Calu3 (cell line): ENCODE measurements at regions not wholly inside any gene's neighbourhood (a gene's known extent, or its start where the extent isn't known, plus 50 kb on each side); places are given as distances from the start of the nearest gene placed in this dataset.

Experiments
- BruUV-seq: library from RNA; stranded (reverse); fragments of 400-500 nt; replicated peaks from 2 replicates; lab custom pipeline; 2021; lab: Mats Ljungman, UMichigan
- CTCF ChIA-PET: fragments of 300-600 bp; sonication (Branson Sonifier 250); formaldehyde crosslinking; loops from one replicate; lab custom pipeline; 2022; ENCODE audit warnings: antibody characterized with exemption; lab: Charles Lee
- DNase-seq: peaks from one replicate; pipeline ENCODE4 v3.0.0; 2022
- H3K27ac Mint-ChIP-seq: one replicate; pipeline ENCODE4 v1.8.0; 2022; ENCODE audit warnings: mixed read lengths; ENCODE audit not compliant: unreplicated experiment
- H3K27me3 Mint-ChIP-seq: one replicate; pipeline ENCODE4 v1.8.0; 2022; ENCODE audit warnings: mixed read lengths; ENCODE audit not compliant: unreplicated experiment
- H3K36me3 Mint-ChIP-seq: one replicate; pipeline ENCODE4 v1.8.0; 2022; ENCODE audit warnings: mild to moderate bottlenecking, moderate library complexity, mixed read lengths; ENCODE audit not compliant: insufficient read depth, unreplicated experiment
- H3K4me1 Mint-ChIP-seq: one replicate; pipeline ENCODE4 v1.8.0; 2022; ENCODE audit warnings: mild to moderate bottlenecking, low read depth, mixed read lengths; ENCODE audit not compliant: unreplicated experiment
- H3K4me3 Mint-ChIP-seq: one replicate; pipeline ENCODE4 v1.8.0; 2022; ENCODE audit warnings: mild to moderate bottlenecking, low read depth, moderate library complexity, mixed read lengths; ENCODE audit not compliant: unreplicated experiment
- H3K9me3 Mint-ChIP-seq: one replicate; pipeline ENCODE4 v1.8.0; 2022; ENCODE audit warnings: low read depth, mixed read lengths; ENCODE audit not compliant: unreplicated experiment
- intact Hi-C: fragments of 100-400 bp; cut with micrococcal nuclease; formaldehyde crosslinking; loops from one replicate; pipeline ENCODE4 v1.10.0; 2022; ENCODE audit not compliant: unreplicated experiment
- TF ChIP-seq, protein P1 (sequence below): fragments of 200-600 bp; IDR thresholded peaks from one replicate; pipeline ENCODE4 v1.8.0; 2022; ENCODE audit warnings: antibody characterized with exemption; ENCODE audit not compliant: unreplicated experiment

DNA sequence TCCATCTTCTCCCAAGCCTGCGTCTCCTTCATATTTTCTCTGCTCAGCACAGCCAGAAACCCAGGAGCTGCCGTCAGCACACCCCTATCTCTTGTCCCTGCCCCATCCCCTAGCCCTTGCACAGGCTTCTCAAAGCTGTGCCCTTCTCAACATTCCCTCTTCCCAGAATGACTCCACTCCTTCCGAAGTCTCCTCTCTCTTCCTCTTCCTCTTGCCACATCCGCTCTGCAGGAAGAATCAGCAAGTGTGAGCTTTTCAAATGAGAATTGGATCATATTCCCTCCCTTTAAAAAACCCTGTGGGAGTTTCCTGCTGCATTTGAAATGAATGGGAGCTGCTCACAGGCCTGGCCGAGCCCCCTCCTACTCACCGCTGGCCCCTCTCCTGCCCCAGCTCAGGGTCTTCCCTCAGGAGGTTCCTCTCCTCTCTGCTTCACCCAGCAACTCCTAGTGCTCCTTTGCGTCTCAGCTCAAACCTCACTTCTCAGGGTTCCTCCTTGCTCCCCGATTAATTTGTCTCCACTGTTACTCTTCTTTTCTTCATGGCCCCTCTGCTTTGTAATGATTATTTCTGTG lies 528.5 kb upstream of the CCDC196 start:
- BruUV-seq: no TSS peak
- intact Hi-C loops: loop anchor here (2.0 to 10.0 kb wide), 3 partner anchors 133 to 793 kb away; no protein-coding TSS in a partner anchor
- Mint-ChIP-seq H3K27me3 (peaks cover 21% of the 10 kb centered on the region), H3K9me3 (no peaks in the 10 kb centered on the region), H3K27ac (no peak overlapping the region), H3K4me1 (no peaks in the 10 kb centered on the region), H3K4me3 (no peak overlapping the region), H3K36me3 (no peaks in the 10 kb centered on the region)
- DNase-seq: no peak
- CTCF ChIA-PET: no interaction called here
- TF ChIP-seq, protein P1, sequence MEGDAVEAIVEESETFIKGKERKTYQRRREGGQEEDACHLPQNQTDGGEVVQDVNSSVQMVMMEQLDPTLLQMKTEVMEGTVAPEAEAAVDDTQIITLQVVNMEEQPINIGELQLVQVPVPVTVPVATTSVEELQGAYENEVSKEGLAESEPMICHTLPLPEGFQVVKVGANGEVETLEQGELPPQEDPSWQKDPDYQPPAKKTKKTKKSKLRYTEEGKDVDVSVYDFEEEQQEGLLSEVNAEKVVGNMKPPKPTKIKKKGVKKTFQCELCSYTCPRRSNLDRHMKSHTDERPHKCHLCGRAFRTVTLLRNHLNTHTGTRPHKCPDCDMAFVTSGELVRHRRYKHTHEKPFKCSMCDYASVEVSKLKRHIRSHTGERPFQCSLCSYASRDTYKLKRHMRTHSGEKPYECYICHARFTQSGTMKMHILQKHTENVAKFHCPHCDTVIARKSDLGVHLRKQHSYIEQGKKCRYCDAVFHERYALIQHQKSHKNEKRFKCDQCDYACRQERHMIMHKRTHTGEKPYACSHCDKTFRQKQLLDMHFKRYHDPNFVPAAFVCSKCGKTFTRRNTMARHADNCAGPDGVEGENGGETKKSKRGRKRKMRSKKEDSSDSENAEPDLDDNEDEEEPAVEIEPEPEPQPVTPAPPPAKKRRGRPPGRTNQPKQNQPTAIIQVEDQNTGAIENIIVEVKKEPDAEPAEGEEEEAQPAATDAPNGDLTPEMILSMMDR: no peak

DNA sequence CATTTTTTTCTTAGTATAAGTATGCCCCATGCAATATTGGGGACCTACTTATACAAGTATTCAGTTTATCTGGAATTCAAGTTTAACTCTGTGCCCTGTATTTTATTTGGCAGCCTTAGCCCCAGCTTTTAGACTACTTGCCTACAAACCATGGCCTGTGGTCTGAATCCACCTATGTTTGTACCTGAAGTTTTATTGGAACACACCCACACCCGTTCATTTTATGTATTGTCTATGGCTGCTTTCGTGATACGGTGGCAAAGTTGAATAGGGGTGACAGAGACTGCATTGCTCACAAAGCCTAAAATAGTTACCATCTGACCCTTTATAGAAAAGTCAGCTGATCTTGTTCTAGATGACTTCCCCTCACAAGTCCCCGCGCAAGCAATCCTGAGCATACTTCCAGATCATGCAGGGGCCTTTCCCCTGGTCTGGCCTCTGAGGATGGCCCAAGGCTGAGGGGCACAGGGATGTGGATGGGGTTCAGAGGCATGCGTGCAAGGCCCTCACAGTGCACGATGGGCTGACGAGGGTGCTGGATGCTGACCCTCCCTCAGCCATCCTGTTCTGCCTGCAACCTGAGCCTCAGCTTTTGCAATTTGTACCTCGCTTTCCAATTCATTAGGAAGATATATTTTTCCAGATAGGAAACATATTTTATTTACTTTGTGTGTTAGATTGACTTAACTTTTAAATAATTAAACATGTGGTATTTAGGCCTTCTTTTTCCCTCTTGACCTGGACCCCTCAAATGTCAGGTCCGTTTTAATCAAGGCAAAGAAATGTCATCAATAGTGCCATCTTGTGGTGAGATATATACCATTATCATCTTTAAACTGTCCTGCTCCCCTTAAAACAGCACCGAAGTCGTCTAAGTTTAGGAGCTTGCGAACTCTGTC lies 527.3 kb upstream of the CCDC196 start:
- intact Hi-C loops: loop anchor here (2.0 to 10.0 kb wide), 3 partner anchors 134 to 794 kb away; no protein-coding TSS in a partner anchor
- TF ChIP-seq, protein P1: peak; percentile 17
- DNase-seq: no peak
- no peak overlapping the region for H3K4me3 Mint-ChIP-seq
- no peaks in the 10 kb centered on the region for H3K9me3 Mint-ChIP-seq
- no peaks in the 10 kb centered on the region for H3K4me1 Mint-ChIP-seq
- CTCF ChIA-PET: interaction anchor here (0.6 to 2.9 kb wide), 4 partner anchors 9 to 544 kb away, joined by 3 to 17 read pairs (median 4); no protein-coding TSS in a partner anchor
- H3K27ac Mint-ChIP-seq: no peak overlapping the region
- H3K27me3 Mint-ChIP-seq: peaks cover 32% of the 10 kb centered on the region
- no TSS peak for BruUV-seq
- no peaks in the 10 kb centered on the region for H3K36me3 Mint-ChIP-seq

DNA sequence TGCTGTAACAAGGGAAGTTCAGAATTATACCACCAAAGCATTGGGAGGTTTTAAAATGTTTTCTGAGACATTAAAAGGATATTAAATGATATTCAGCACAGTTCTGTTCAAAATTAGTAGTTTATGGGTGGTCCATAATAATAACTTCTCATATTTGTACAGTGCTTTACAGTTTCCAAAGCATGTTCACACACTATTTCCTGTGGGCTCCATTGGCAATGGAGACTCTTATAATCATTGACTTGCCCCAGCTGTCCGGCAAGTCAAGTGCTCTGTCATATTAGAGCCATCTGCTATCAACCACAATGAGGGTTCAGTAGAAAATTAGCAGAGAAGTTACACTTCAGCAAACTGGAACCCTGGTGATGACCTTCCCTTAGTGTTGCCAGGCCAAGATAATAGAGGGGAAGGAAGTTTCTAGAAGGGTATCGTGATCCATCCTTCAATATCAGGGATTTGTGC lies 526.6 kb upstream of the CCDC196 start:
- BruUV-seq: no TSS peak
- Mint-ChIP-seq H3K9me3 (no peaks in the 10 kb centered on the region), H3K4me1 (no peaks in the 10 kb centered on the region), H3K36me3 (no peaks in the 10 kb centered on the region), H3K4me3 (no peak overlapping the region), H3K27me3 (peaks cover 39% of the 10 kb centered on the region), H3K27ac (no peak overlapping the region)
- TF ChIP-seq, protein P1: no peak
- DNase-seq: no peak
- intact Hi-C loops: loop anchor here (2.0 to 10.0 kb wide), 4 partner anchors 111 to 795 kb away; no protein-coding TSS in a partner anchor
- CTCF ChIA-PET: interaction anchor here (0.6 to 2.9 kb wide), 4 partner anchors 10 to 544 kb away, joined by 3 to 17 read pairs (median 4); no protein-coding TSS in a partner anchor

DNA sequence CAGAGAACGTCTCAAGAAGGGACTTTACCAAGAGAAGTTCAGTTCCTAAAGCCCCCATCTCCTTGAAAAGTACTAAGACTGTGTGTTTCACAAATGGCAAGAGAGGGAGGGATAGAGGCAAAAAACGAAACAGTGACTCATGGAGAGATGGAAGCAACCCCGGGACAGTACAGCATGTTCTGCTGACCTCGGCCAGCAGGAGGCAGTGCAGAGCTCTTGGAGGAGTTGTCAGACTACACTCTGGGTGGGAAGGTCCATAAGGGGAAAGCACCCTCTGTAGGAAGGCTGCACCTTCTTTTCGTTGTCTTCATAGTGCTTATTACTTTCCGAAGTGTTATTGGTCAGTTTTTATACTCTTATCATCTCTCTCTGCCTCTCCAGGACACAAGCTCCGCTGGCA lies 525.2 kb upstream of the CCDC196 start:
- intact Hi-C loops: loop anchor here (2.0 kb wide), 1 partner anchor 110 kb away; no protein-coding TSS in a partner anchor
- H3K4me3 Mint-ChIP-seq: no peak overlapping the region
- peak; percentile 58 for DNase-seq
- H3K27ac Mint-ChIP-seq: no peak overlapping the region
- CTCF ChIA-PET: interaction anchor here (0.5 to 2.9 kb wide), 5 partner anchors 9 to 662 kb away, joined by 3 to 17 read pairs (median 5); no protein-coding TSS in a partner anchor
- H3K36me3 Mint-ChIP-seq: no peaks in the 10 kb centered on the region
- H3K27me3 Mint-ChIP-seq: peaks cover 53% of the 10 kb centered on the region
- no peaks in the 10 kb centered on the region for H3K9me3 Mint-ChIP-seq
- TF ChIP-seq, protein P1: peak; percentile 35
- H3K4me1 Mint-ChIP-seq: no peaks in the 10 kb centered on the region
- no TSS peak for BruUV-seq
